ENCODE measurements at regions not wholly inside any gene's neighbourhood (a gene's known extent, or its start where the extent isn't known, plus 50 kb on each side); places are given as distances from the start of the nearest gene placed in this dataset.

DNA sequence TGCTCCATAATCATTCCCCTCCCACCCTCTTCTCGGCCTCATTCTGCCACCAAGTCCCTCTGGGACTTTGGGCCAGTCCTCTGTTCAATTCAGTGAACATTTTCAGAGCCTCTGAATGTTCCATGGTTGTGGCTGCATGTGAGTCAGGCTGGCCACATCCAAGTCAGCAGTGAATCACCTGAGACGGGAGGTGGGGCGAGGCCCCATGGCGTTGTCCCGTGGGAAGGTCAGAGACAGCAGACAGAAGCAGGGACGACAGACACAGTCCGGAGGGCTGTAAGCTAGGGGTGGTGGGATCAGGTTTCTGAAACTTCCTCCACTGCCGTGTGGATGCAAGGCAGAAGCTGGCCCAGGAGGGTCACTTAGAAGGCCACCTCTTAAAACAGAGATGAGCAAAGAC, 324.8 kb downstream of the MN1 start:
- TF ChIP-seq POLR2A (IDR thresholded peaks at IDR 0.05; ENCODE audit: extremely low read depth, insufficient read length) = no peak
- TF ChIP-seq, protein P1, sequence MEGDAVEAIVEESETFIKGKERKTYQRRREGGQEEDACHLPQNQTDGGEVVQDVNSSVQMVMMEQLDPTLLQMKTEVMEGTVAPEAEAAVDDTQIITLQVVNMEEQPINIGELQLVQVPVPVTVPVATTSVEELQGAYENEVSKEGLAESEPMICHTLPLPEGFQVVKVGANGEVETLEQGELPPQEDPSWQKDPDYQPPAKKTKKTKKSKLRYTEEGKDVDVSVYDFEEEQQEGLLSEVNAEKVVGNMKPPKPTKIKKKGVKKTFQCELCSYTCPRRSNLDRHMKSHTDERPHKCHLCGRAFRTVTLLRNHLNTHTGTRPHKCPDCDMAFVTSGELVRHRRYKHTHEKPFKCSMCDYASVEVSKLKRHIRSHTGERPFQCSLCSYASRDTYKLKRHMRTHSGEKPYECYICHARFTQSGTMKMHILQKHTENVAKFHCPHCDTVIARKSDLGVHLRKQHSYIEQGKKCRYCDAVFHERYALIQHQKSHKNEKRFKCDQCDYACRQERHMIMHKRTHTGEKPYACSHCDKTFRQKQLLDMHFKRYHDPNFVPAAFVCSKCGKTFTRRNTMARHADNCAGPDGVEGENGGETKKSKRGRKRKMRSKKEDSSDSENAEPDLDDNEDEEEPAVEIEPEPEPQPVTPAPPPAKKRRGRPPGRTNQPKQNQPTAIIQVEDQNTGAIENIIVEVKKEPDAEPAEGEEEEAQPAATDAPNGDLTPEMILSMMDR (IDR thresholded peaks at IDR 0.05; ENCODE audit: low read depth, low read length) = no peak
- no peak for TF ChIP-seq MYC (IDR thresholded peaks at IDR 0.05; ENCODE audit: low read depth, low read length)
- TF ChIP-seq, protein P2, sequence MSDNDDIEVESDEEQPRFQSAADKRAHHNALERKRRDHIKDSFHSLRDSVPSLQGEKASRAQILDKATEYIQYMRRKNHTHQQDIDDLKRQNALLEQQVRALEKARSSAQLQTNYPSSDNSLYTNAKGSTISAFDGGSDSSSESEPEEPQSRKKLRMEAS (IDR thresholded peaks at IDR 0.05; ENCODE audit: low read depth, low read length) = no peak

All from NB4 (cell line).